Liver (tissue), 7 donors: ENCODE measurements at regions not wholly inside any gene's neighbourhood (a gene's known extent, or its start where the extent isn't known, plus 50 kb on each side); places are given as distances from the start of the nearest gene placed in this dataset.

Experiments
- DNase-seq: peaks from one replicate; pipeline ENCODE4 v3.0.0-alpha.2; 2017; ENCODE audit warnings: low spot score
- H3K27ac ChIP-seq, 2 donors: one replicate each; pipeline ENCODE4 v1.7.0; 2013; ENCODE audit warnings: inconsistent platforms in 2 of 2, low read length in 2 of 2, control low read depth in 1 of 2, low read depth in 1 of 2, mild to moderate bottlenecking in 1 of 2
- H3K27me3 ChIP-seq, 4 donors: one replicate each; pipeline versions ENCODE4 v1.6.1 to v1.7.0; 2013; ENCODE audit warnings: low read length in 3 of 4, inconsistent platforms in 1 of 4, mild to moderate bottlenecking in 1 of 4, moderate library complexity in 1 of 4; ENCODE audit not compliant: control insufficient read depth in 4 of 4, insufficient read depth in 4 of 4
- H3K36me3 ChIP-seq, 4 donors: one replicate each; pipeline versions ENCODE4 v1.6.1 to v1.7.0; 2013; ENCODE audit warnings: low read length in 3 of 4, mild to moderate bottlenecking in 3 of 4, low read depth in 1 of 4, moderate library complexity in 1 of 4; ENCODE audit not compliant: control insufficient read depth in 4 of 4, insufficient read depth in 3 of 4
- H3K4me1 ChIP-seq, 4 donors: one replicate each; pipeline versions ENCODE4 v1.6.1 to v1.7.0; 2013; ENCODE audit warnings: low read length in 3 of 4, mild to moderate bottlenecking in 3 of 4, moderate library complexity in 1 of 4; ENCODE audit not compliant: control insufficient read depth in 4 of 4, insufficient read depth in 4 of 4
- H3K4me3 ChIP-seq, 3 donors: one replicate each; pipeline versions ENCODE4 v1.6.1 to v1.7.0; 2013; ENCODE audit warnings: low read length in 3 of 3, control low read depth in 1 of 3, low read depth in 1 of 3, mild to moderate bottlenecking in 1 of 3
- H3K9ac ChIP-seq, 2 donors: one replicate each; pipeline ENCODE4 v1.7.0; 2013; ENCODE audit warnings: low read length in 2 of 2, mild to moderate bottlenecking in 2 of 2, moderate library complexity in 2 of 2, control low read depth in 1 of 2, low read depth in 1 of 2
- H3K9me3 ChIP-seq, 4 donors: one replicate each; pipeline versions ENCODE4 v1.6.1 to v1.7.0; 2013; ENCODE audit warnings: low read length in 3 of 4; ENCODE audit not compliant: control insufficient read depth in 4 of 4
- ATF3 ChIP-seq: IDR thresholded peaks from 2 replicates; pipeline ENCODE4 v1.6.1; 2016; ENCODE audit warnings: antibody characterized with exemption
- EGR1 ChIP-seq, 2 donors: IDR thresholded peaks; 2 replicates each; pipeline ENCODE4 v1.6.1; 2016 to 2018; ENCODE audit warnings: antibody characterized with exemption in 2 of 2, low read depth in 2 of 2
- FOXA1 ChIP-seq: IDR thresholded peaks from 2 replicates; pipeline ENCODE4 v1.6.1; 2016; ENCODE audit warnings: antibody characterized with exemption
- GABPA ChIP-seq, 2 donors: IDR thresholded peaks in 1 of 2; conservative IDR thresholded peaks in 1 of 2; 2 replicates each; pipeline ENCODE4 v1.6.1; 2016; ENCODE audit warnings: antibody characterized with exemption in 2 of 2, mild to moderate bottlenecking in 1 of 2, moderate library complexity in 1 of 2
- HNF4A ChIP-seq, 2 donors: conservative IDR thresholded peaks; 2 replicates each; pipeline ENCODE4 v1.6.1; 2016; ENCODE audit warnings: antibody characterized with exemption in 2 of 2, mild to moderate bottlenecking in 2 of 2
- HNF4G ChIP-seq: IDR thresholded peaks from 2 replicates; pipeline ENCODE4 v1.6.1; 2016; ENCODE audit warnings: antibody characterized with exemption
- JUND ChIP-seq, 2 donors: IDR thresholded peaks; 2 replicates each; pipeline ENCODE4 v1.6.1; 2016; ENCODE audit warnings: antibody characterized with exemption in 2 of 2
- REST ChIP-seq: IDR thresholded peaks from 2 replicates; pipeline ENCODE4 v1.6.1; 2016; ENCODE audit warnings: antibody characterized with exemption, mild to moderate bottlenecking
- RXRA ChIP-seq, 2 donors: IDR thresholded peaks; 2 replicates each; pipeline ENCODE4 v1.6.1; 2017 to 2018; ENCODE audit warnings: antibody characterized with exemption in 2 of 2, mild to moderate bottlenecking in 1 of 2
- SP1 ChIP-seq: IDR thresholded peaks from 2 replicates; pipeline ENCODE4 v1.6.1; 2018; ENCODE audit warnings: antibody characterized with exemption, mild to moderate bottlenecking
- TAF1 ChIP-seq: conservative IDR thresholded peaks from 2 replicates; pipeline ENCODE4 v1.6.1; 2016; ENCODE audit warnings: antibody characterized with exemption, mild to moderate bottlenecking
- YY1 ChIP-seq: IDR thresholded peaks from 2 replicates; pipeline ENCODE4 v1.6.1; 2016; ENCODE audit warnings: antibody characterized with exemption, mild to moderate bottlenecking
- WGBS: extraction: QIAGEN DNeasy Blood & Tissue Kit; methylation state at CpG from one replicate; pipeline ENCODE4 v1.1.7; 2013; 5-methylcytosine and 5-hydroxymethylcytosine counted together
- donor health status: healthy.
- donor health status: healthy.
- donor health status: healthy.
- donor health status: healthy.

- TF ChIP-seq JUND (IDR thresholded peaks at IDR 0.05) (peak in 1 of 2 donors; percentile 25), YY1 (no peak), GABPA (IDR thresholded peaks at IDR 0.05 in 1 of 2, conservative IDR thresholded peaks at IDR 0.05 in 1 of 2) (no peak), HNF4A (conservative IDR thresholded peaks at IDR 0.05) (peak; percentile 23 to 57)
- WGBS, result 30% methylated on average over 10 of the region's 10 CpGs
- H3K9me3 ChIP-seq, result no peaks in the 10 kb centered on the region
- peaks cover 0 to 4% (median 2%) of the 10 kb centered on the region in 4 donors for H3K4me1 ChIP-seq
- no peaks in the 10 kb centered on the region for H3K27me3 ChIP-seq
- no peak overlapping the region for H3K4me3 ChIP-seq
- no peaks in the 10 kb centered on the region for H3K36me3 ChIP-seq
- H3K9ac ChIP-seq, result no peak overlapping the region
- no peak for DNase-seq
- no peak overlapping the region for H3K27ac ChIP-seq
Measured at GRCh38 chr4:34733185-34733941, 1511.0 kb downstream of the ARAP2 start.

- Histone ChIP-seq H3K9me3 (no peaks in the 10 kb centered on the region), H3K4me1 (no peaks in the 10 kb centered on the region), H3K36me3 (no peaks in the 10 kb centered on the region), H3K27ac (no peak overlapping the region), H3K4me3 (no peak overlapping the region), H3K27me3 (no peaks in the 10 kb centered on the region), H3K9ac (no peak overlapping the region)
- DNase-seq, result no peak
- no peak for TF ChIP-seq EGR1 (IDR thresholded peaks at IDR 0.05; ENCODE audit: low read depth in 2 of 2)
- 84% methylated on average over 1 of the region's 1 CpG for WGBS
Measured at GRCh38 chr4:34766935-34767334, 1477.4 kb downstream of the ARAP2 start.

- Histone ChIP-seq H3K27me3 (no peaks in the 10 kb centered on the region), H3K27ac (no peak overlapping the region), H3K9me3 (no peaks in the 10 kb centered on the region), H3K4me1 (no peaks in the 10 kb centered on the region), H3K36me3 (no peaks in the 10 kb centered on the region), H3K9ac (no peak overlapping the region), H3K4me3 (no peak overlapping the region)
- TF ChIP-seq ATF3 (no peak), HNF4A (conservative IDR thresholded peaks at IDR 0.05) (no peak), HNF4G (no peak), TAF1 (no peak), SP1 (no peak), FOXA1 (no peak)
- no peak for DNase-seq
- 83% methylated on average over 2 of the region's 2 CpGs for WGBS
Measured at GRCh38 chr4:34767407-34767806, 1476.9 kb downstream of the ARAP2 start.

GRCh38 chr4:34771632-34772031 lies 1472.7 kb downstream of the ARAP2 start:
- TF ChIP-seq REST, result no peak
- TF ChIP-seq RXRA (IDR thresholded peaks at IDR 0.05), result no peak
- TF ChIP-seq HNF4G, result no peak
- no peak for TF ChIP-seq JUND (IDR thresholded peaks at IDR 0.05)
- Histone ChIP-seq H3K4me3 (no peak overlapping the region), H3K9me3 (no peaks in the 10 kb centered on the region), H3K9ac (no peak overlapping the region), H3K4me1 (no peaks in the 10 kb centered on the region), H3K36me3 (no peaks in the 10 kb centered on the region), H3K27me3 (no peaks in the 10 kb centered on the region), H3K27ac (no peak overlapping the region)
- 78% methylated on average over 8 of the region's 8 CpGs for WGBS
- DNase-seq, result no peak
